Spleen (tissue), 11 donors: ENCODE measurements at regions not wholly inside any gene's neighbourhood (a gene's known extent, or its start where the extent isn't known, plus 50 kb on each side); places are given as distances from the start of the nearest gene placed in this dataset.
A peak's percentile ranks its signal among the peaks of the same experiment; 100 is the strongest.

Experiments used
- DNase-seq: peaks from one replicate; pipeline ENCODE4 v3.0.0-alpha.2; 2020
- H3K27ac ChIP-seq, 8 donors: fragments of 200-600 bp; sonication (generic) in 7 of 8; 1 replicate in 4 of 8; 2 replicates in 4 of 8; pipeline versions ENCODE4 v1.5.0 to v1.8.0; 2016 to 2021; ENCODE audit warnings: inconsistent platforms in 4 of 8, mild to moderate bottlenecking in 4 of 8, moderate library complexity in 1 of 8
- H3K27me3 ChIP-seq, 7 donors: fragments of 200-600 bp; sonication (generic) in 6 of 7; replicated peaks in 1 of 7; 1 replicate in 4 of 7; 2 replicates in 3 of 7; pipeline versions ENCODE4 v1.5.0 to v1.8.0; 2016 to 2021; ENCODE audit warnings: inconsistent platforms in 3 of 7, mild to moderate bottlenecking in 1 of 7
- H3K36me3 ChIP-seq, 6 donors: fragments of 200-600 bp; sonication (generic) in 5 of 6; 1 replicate in 4 of 6; 2 replicates in 2 of 6; pipeline versions ENCODE4 v1.5.0 to v1.8.0; 2016 to 2021; ENCODE audit warnings: inconsistent platforms in 2 of 6
- H3K4me1 ChIP-seq, 6 donors: fragments of 200-600 bp; sonication (generic) in 5 of 6; 1 replicate in 3 of 6; 2 replicates in 3 of 6; pipeline versions ENCODE4 v1.5.0 to v1.8.0; 2016 to 2021; ENCODE audit warnings: inconsistent platforms in 3 of 6
- H3K4me3 ChIP-seq, 8 donors: fragments of 200-600 bp; sonication (generic) in 7 of 8; 1 replicate in 4 of 8; 2 replicates in 4 of 8; pipeline versions ENCODE4 v1.5.0 to v1.8.0; 2016 to 2021; ENCODE audit warnings: inconsistent platforms in 4 of 8, mild to moderate bottlenecking in 4 of 8, moderate library complexity in 2 of 8
- H3K9me3 ChIP-seq, 8 donors: fragments of 200-600 bp; sonication (generic) in 7 of 8; 1 replicate in 4 of 8; 2 replicates in 4 of 8; pipeline versions ENCODE4 v1.5.0 to v1.8.0; 2016 to 2021; ENCODE audit warnings: inconsistent platforms in 4 of 8
- POLR2A ChIP-seq, 3 donors: fragments of 450-650 bp; IDR thresholded peaks; one replicate each; pipeline ENCODE4 v1.5.1; 2017; ENCODE audit warnings: antibody characterized with exemption in 3 of 3, mild to moderate bottlenecking in 1 of 3
- POLR2AphosphoS5 ChIP-seq, 3 donors: sonication (generic); formaldehyde crosslinking; IDR thresholded peaks; one replicate each; pipeline ENCODE4 v1.5.1; 2017; ENCODE audit warnings: antibody characterized with exemption in 3 of 3
- WGBS, 5 donors: extraction: QIAGEN DNeasy Blood & Tissue Kit in 3 of 5; methylation state at CpG; one replicate each; pipeline versions ENCODE4 v1.1.5 to v1.1.7; 2013 to 2018; 5-methylcytosine and 5-hydroxymethylcytosine counted together
- intact Hi-C: fragments of 100-400 bp; cut with DNase I; formaldehyde crosslinking; loops from one replicate; pipeline ENCODE4 v1.15.0; 2023; ENCODE audit warnings: low total_unique reads
- TF ChIP-seq, protein P1 (sequence below), 11 experiments: fragments of 200-600 bp in 7 of 11; fragments of 450-650 bp in 4 of 11; sonication (generic) in 4 of 11; IDR thresholded peaks in 8 of 11; conservative IDR thresholded peaks in 3 of 11; 1 replicate in 7 of 11; 2 replicates in 4 of 11; pipeline versions ENCODE4 v1.4.0 to v1.8.0; 2016 to 2021; ENCODE audit warnings: antibody characterized with exemption in 11 of 11, inconsistent platforms in 4 of 11, mild to moderate bottlenecking in 1 of 11
- donor health status: healthy with polysubstance abuse.
- donor health status: DM: no; HTN: no; CAD: no; lungs with moderate emphysema.
- donor health status: DM: no; HTN: no; CAD: no.
- donor health status: Bipolar disorder and iron deficiency.
- donor health status: healthy.
- donor health status: DM: no; HTN: no; CAD: no.
- donor health status: DM: yes; HTN: yes; CAD: no.

DNA sequence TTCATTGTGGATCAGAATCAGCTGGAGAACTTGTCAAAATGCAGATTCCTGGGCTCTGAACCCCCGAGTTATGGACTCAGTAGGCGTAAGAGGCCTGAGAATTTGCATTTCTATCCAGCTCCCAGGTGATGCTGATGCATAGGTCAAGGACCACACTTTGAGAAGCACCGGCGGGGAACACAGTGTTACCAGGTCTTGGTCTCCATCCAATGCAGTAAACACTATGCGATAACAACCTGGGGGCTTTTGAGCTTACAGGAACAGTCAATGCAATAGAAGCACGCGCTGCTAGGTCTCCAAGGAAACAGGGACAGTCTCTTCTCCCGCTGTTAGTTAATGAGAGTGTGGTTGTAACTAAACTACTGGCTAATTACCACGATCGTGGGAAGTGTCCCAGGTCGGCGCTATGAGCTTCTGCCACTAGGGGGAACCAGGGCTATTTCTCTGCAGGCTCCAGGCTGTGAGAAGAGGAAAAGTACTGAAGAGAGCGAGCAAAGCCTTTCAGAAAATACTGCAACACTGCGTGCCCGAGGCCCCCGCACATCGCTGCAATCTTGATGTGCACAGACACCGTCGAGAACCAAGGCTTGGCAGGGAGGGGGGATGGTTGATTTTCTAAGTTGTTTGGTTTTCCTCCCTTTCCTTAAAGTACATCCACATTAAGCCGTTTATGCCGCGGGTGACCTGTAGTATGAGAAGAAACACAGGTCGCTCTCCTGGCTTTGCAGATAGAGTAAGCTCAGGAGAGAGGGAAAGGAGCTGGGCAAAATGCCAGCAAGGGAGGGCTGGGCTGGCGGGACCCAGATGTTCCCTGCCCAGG is 52.0 kb upstream of the KCNA1 start:
- Histone ChIP-seq H3K9me3 (no peaks in the 10 kb centered on the region), H3K27me3 (peaks cover 0 to 62% (median 13%) of the 10 kb centered on the region in 7 donors), H3K4me3 (peak overlapping the region in 2 of 8 donors; percentile 17 to 55), H3K36me3 (no peaks in the 10 kb centered on the region), H3K4me1 (peaks cover 8 to 21% (median 12%) of the 10 kb centered on the region in 6 donors), H3K27ac (no peak overlapping the region)
- TF ChIP-seq, protein P1, sequence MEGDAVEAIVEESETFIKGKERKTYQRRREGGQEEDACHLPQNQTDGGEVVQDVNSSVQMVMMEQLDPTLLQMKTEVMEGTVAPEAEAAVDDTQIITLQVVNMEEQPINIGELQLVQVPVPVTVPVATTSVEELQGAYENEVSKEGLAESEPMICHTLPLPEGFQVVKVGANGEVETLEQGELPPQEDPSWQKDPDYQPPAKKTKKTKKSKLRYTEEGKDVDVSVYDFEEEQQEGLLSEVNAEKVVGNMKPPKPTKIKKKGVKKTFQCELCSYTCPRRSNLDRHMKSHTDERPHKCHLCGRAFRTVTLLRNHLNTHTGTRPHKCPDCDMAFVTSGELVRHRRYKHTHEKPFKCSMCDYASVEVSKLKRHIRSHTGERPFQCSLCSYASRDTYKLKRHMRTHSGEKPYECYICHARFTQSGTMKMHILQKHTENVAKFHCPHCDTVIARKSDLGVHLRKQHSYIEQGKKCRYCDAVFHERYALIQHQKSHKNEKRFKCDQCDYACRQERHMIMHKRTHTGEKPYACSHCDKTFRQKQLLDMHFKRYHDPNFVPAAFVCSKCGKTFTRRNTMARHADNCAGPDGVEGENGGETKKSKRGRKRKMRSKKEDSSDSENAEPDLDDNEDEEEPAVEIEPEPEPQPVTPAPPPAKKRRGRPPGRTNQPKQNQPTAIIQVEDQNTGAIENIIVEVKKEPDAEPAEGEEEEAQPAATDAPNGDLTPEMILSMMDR (IDR thresholded peaks at IDR 0.05 in 8 of 11, conservative IDR thresholded peaks at IDR 0.05 in 3 of 11) = peak; percentile 46 to 89 (median 79)
- no peak for TF ChIP-seq POLR2AphosphoS5 (IDR thresholded peaks at IDR 0.05)
- 11 to 15% (median 12%) methylated on average over 24 of the region's 24 CpGs for WGBS, 5 donors
- intact Hi-C loops = loop anchor here (5.0 to 10.0 kb wide), 2 partner anchors 145 to 227 kb away; no protein-coding TSS in a partner anchor
- DNase-seq = peak; percentile 85

DNA sequence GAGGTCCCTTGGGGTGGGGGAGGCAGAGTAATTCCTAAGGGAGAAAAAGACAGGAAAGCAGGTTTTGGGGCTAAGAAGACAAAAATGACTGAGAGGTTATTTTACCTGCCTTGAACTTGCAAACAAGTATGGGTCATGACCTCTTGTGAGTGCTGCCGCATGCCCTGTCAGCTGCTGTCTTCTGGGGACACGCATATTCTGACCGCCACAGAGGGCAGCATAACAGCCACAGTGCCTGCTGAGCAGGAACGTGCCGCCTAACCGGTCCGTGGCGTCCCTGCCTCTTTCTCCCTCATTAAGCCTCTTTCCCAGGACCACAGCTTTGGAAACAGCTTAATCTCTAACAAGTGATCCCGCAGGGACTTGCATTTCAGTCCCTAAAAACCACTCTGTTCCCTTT is 51.3 kb upstream of the KCNA1 start:
- TF ChIP-seq POLR2AphosphoS5 (IDR thresholded peaks at IDR 0.05) (no peak), POLR2A (IDR thresholded peaks at IDR 0.05) (no peak)
- TF ChIP-seq, protein P1 (IDR thresholded peaks at IDR 0.05 in 8 of 11, conservative IDR thresholded peaks at IDR 0.05 in 3 of 11) = no peak
- no peak for DNase-seq
- 31 to 46% (median 42%) methylated on average over 9 of the region's 9 CpGs for WGBS, 5 donors
- intact Hi-C loops = loop anchor here (5.0 to 10.0 kb wide), 2 partner anchors 144 to 226 kb away; no protein-coding TSS in a partner anchor
- peaks cover 8 to 21% (median 12%) of the 10 kb centered on the region in 6 donors for H3K4me1 ChIP-seq
- H3K9me3 ChIP-seq = no peaks in the 10 kb centered on the region
- H3K27ac ChIP-seq = no peak overlapping the region
- peak overlapping the region in 1 of 8 donors; percentile 55 for H3K4me3 ChIP-seq
- peaks cover 0 to 62% (median 13%) of the 10 kb centered on the region in 7 donors for H3K27me3 ChIP-seq
- H3K36me3 ChIP-seq = no peaks in the 10 kb centered on the region

DNA sequence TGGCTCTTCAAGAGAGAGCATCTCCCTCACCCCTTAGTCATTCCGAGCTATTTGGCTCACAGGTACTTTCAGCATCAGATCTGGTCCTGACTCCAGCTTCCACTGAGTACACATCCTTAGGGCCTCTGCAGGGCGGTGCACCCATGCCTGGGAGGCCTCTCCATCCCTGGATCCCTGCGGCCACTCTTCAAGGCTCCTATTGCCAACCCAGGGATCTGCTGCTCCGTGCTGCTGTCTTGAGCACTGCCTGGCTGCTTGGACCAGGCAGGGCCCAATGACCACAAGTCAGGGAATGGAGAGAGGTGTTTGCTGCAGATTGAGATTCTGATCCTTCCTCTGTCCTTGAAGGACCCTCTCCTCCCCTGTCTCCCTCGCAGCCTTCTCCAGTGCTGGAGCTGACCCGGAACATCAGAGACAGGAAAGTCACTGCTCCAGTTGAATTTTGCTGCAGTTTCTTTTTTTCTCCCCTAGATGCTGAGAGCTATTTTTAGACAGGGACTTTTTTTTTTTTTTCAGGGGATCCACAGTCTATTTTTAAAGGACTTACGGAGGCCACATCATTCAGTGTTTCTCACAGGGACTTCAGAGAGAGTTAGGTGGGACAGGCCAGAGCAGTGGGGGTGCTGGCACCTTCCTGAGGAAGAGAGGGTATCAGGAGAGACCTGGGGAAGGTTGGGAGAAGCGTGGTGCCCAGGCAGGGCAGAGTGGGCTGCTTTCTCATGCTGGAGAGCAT is 50.1 kb upstream of the KCNA1 start:
- TF ChIP-seq, protein P1 (IDR thresholded peaks at IDR 0.05 in 8 of 11, conservative IDR thresholded peaks at IDR 0.05 in 3 of 11) = no peak
- no peak for TF ChIP-seq POLR2A (IDR thresholded peaks at IDR 0.05)
- no peak for TF ChIP-seq POLR2AphosphoS5 (IDR thresholded peaks at IDR 0.05)
- no peaks in the 10 kb centered on the region for H3K36me3 ChIP-seq
- no peak overlapping the region for H3K27ac ChIP-seq
- no peak overlapping the region for H3K4me3 ChIP-seq
- H3K27me3 ChIP-seq = peaks cover 0 to 69% (median 13%) of the 10 kb centered on the region in 7 donors
- intact Hi-C loops = loop anchor here (5.0 to 10.0 kb wide), 2 partner anchors 143 to 225 kb away; no protein-coding TSS in a partner anchor
- peaks cover 8 to 21% (median 12%) of the 10 kb centered on the region in 6 donors for H3K4me1 ChIP-seq
- WGBS, 5 donors = 71 to 78% (median 75%) methylated on average over 8 of the region's 8 CpGs
- H3K9me3 ChIP-seq = no peaks in the 10 kb centered on the region
- no peak for DNase-seq
